ENCODE measurements at regions not wholly inside any gene's neighbourhood (a gene's known extent, or its start where the extent isn't known, plus 50 kb on each side); places are given as distances from the start of the nearest gene placed in this dataset.

GRCh38 chr15:62378772-62379498 lies 213.8 kb upstream of the C2CD4B start:
- TF ChIP-seq MAX (IDR thresholded peaks at IDR 0.05) (no peak), TAF1 (conservative IDR thresholded peaks at IDR 0.05) (no peak), EGR1 (IDR thresholded peaks at IDR 0.05; ENCODE audit: low read depth in 2 of 2) (no peak), SP1 (IDR thresholded peaks at IDR 0.05) (no peak), JUND (IDR thresholded peaks at IDR 0.05) (no peak), HNF4A (conservative IDR thresholded peaks at IDR 0.05) (no peak), HNF4G (IDR thresholded peaks at IDR 0.05) (no peak), FOXA1 (IDR thresholded peaks at IDR 0.05) (no peak), NR2F2 (IDR thresholded peaks at IDR 0.05) (no peak), FOXA2 (IDR thresholded peaks at IDR 0.05) (no peak)
- TF ChIP-seq, protein P1, sequence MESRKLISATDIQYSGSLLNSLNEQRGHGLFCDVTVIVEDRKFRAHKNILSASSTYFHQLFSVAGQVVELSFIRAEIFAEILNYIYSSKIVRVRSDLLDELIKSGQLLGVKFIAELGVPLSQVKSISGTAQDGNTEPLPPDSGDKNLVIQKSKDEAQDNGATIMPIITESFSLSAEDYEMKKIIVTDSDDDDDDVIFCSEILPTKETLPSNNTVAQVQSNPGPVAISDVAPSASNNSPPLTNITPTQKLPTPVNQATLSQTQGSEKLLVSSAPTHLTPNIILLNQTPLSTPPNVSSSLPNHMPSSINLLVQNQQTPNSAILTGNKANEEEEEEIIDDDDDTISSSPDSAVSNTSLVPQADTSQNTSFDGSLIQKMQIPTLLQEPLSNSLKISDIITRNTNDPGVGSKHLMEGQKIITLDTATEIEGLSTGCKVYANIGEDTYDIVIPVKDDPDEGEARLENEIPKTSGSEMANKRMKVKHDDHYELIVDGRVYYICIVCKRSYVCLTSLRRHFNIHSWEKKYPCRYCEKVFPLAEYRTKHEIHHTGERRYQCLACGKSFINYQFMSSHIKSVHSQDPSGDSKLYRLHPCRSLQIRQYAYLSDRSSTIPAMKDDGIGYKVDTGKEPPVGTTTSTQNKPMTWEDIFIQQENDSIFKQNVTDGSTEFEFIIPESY (IDR thresholded peaks at IDR 0.05): no peak
- TF ChIP-seq, protein P2, sequence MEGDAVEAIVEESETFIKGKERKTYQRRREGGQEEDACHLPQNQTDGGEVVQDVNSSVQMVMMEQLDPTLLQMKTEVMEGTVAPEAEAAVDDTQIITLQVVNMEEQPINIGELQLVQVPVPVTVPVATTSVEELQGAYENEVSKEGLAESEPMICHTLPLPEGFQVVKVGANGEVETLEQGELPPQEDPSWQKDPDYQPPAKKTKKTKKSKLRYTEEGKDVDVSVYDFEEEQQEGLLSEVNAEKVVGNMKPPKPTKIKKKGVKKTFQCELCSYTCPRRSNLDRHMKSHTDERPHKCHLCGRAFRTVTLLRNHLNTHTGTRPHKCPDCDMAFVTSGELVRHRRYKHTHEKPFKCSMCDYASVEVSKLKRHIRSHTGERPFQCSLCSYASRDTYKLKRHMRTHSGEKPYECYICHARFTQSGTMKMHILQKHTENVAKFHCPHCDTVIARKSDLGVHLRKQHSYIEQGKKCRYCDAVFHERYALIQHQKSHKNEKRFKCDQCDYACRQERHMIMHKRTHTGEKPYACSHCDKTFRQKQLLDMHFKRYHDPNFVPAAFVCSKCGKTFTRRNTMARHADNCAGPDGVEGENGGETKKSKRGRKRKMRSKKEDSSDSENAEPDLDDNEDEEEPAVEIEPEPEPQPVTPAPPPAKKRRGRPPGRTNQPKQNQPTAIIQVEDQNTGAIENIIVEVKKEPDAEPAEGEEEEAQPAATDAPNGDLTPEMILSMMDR (IDR thresholded peaks at IDR 0.05; ENCODE audit: low read depth, low read length, missing input control): no peak
- 59% methylated on average over 5 of the region's 5 CpGs for WGBS

GRCh38 chr15:62380011-62380410 lies 214.9 kb upstream of the C2CD4B start:
- Histone ChIP-seq H3K4me3 (ENCODE audit: low read depth in 1 of 3, low read length in 3 of 3) (no peak overlapping the region), H3K36me3 (ENCODE audit: control insufficient read depth in 4 of 4, insufficient read depth in 3 of 4, low read depth in 1 of 4, low read length in 3 of 4) (no peaks in the 10 kb centered on the region), H3K4me1 (ENCODE audit: control insufficient read depth in 4 of 4, insufficient read depth in 4 of 4, low read length in 3 of 4) (no peaks in the 10 kb centered on the region), H3K27ac (ENCODE audit: low read depth in 1 of 2, low read length in 2 of 2) (no peak overlapping the region), H3K27me3 (ENCODE audit: control insufficient read depth in 4 of 4, insufficient read depth in 4 of 4, low read length in 3 of 4) (peaks cover 0 to 2% (median 0%) of the 10 kb centered on the region in 4 donors), H3K9ac (ENCODE audit: low read depth in 1 of 2, low read length in 2 of 2) (no peak overlapping the region), H3K9me3 (ENCODE audit: control insufficient read depth in 4 of 4, low read length in 3 of 4) (no peaks in the 10 kb centered on the region)
- TF ChIP-seq HNF4A (conservative IDR thresholded peaks at IDR 0.05) (no peak), FOXA2 (IDR thresholded peaks at IDR 0.05) (no peak), MAX (IDR thresholded peaks at IDR 0.05) (no peak), SP1 (IDR thresholded peaks at IDR 0.05) (no peak), FOXA1 (IDR thresholded peaks at IDR 0.05) (no peak), JUND (IDR thresholded peaks at IDR 0.05) (no peak), YY1 (IDR thresholded peaks at IDR 0.05) (no peak), EGR1 (IDR thresholded peaks at IDR 0.05; ENCODE audit: low read depth in 2 of 2) (no peak), NR2F2 (IDR thresholded peaks at IDR 0.05) (no peak)
- TF ChIP-seq, protein P2 (IDR thresholded peaks at IDR 0.05; ENCODE audit: low read depth, low read length, missing input control): no peak
- TF ChIP-seq, protein P1 (IDR thresholded peaks at IDR 0.05): no peak
- 81% methylated on average over 4 of the region's 4 CpGs for WGBS
- DNase-seq (ENCODE audit: low spot score): no peak

More at GRCh38 chr15:62378772-62379498, 213.8 kb upstream of the C2CD4B start:
- H3K4me1 ChIP-seq (ENCODE audit: control insufficient read depth in 4 of 4, insufficient read depth in 4 of 4, low read length in 3 of 4): no peaks in the 10 kb centered on the region
- H3K27ac ChIP-seq (ENCODE audit: low read depth in 1 of 2, low read length in 2 of 2): no peak overlapping the region
- H3K36me3 ChIP-seq (ENCODE audit: control insufficient read depth in 4 of 4, insufficient read depth in 3 of 4, low read depth in 1 of 4, low read length in 3 of 4): no peaks in the 10 kb centered on the region
- no peak overlapping the region for H3K4me3 ChIP-seq (ENCODE audit: low read depth in 1 of 3, low read length in 3 of 3)
- H3K9me3 ChIP-seq (ENCODE audit: control insufficient read depth in 4 of 4, low read length in 3 of 4): no peaks in the 10 kb centered on the region
- H3K27me3 ChIP-seq (ENCODE audit: control insufficient read depth in 4 of 4, insufficient read depth in 4 of 4, low read length in 3 of 4): peaks cover 0 to 2% (median 0%) of the 10 kb centered on the region in 4 donors
- DNase-seq (ENCODE audit: low spot score): no peak
- no peak overlapping the region for H3K9ac ChIP-seq (ENCODE audit: low read depth in 1 of 2, low read length in 2 of 2)

Data from liver (tissue), 8 donors.